ENCODE measurements at regions not wholly inside any gene's neighbourhood (a gene's known extent, or its start where the extent isn't known, plus 50 kb on each side); places are given as distances from the start of the nearest gene placed in this dataset.

DNA sequence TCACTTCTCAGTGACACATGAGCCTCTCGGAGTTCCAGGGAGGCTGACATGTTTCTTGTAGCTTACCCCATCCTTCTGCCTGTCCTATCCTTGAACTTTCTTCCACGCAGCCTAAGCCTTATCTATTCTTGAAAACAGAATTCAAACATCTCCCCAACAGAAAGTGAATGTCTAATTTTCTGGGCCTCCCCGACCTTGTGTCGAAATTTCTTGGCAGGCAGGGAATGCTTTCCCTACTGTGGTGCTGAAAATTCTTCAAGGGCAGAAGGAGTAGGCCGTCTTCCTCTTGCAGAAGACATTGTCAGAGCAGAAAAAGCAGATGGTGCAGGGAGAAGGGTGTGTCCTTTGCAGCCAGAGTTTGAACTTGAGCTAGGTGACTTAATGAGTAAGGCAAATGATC is 63.0 kb upstream of the TCL1B start:
- TF ChIP-seq, protein P1, sequence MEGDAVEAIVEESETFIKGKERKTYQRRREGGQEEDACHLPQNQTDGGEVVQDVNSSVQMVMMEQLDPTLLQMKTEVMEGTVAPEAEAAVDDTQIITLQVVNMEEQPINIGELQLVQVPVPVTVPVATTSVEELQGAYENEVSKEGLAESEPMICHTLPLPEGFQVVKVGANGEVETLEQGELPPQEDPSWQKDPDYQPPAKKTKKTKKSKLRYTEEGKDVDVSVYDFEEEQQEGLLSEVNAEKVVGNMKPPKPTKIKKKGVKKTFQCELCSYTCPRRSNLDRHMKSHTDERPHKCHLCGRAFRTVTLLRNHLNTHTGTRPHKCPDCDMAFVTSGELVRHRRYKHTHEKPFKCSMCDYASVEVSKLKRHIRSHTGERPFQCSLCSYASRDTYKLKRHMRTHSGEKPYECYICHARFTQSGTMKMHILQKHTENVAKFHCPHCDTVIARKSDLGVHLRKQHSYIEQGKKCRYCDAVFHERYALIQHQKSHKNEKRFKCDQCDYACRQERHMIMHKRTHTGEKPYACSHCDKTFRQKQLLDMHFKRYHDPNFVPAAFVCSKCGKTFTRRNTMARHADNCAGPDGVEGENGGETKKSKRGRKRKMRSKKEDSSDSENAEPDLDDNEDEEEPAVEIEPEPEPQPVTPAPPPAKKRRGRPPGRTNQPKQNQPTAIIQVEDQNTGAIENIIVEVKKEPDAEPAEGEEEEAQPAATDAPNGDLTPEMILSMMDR (conservative IDR thresholded peaks at IDR 0.05), result no peak
- TF ChIP-seq EZH2 (IDR thresholded peaks at IDR 0.05; ENCODE audit: low read depth), result no peak
